GM10248 (cell line): ENCODE measurements at regions not wholly inside any gene's neighbourhood (a gene's known extent, or its start where the extent isn't known, plus 50 kb on each side); places are given as distances from the start of the nearest gene placed in this dataset.

Experiments used
- CTCF ChIA-PET: fragments of 300-600 bp; sonication (Branson Sonifier 250); formaldehyde crosslinking; extraction: SDS; loops from one replicate; lab custom pipeline; 2021; ENCODE audit warnings: antibody characterized with exemption; lab: Yijun Ruan, JAX
- POLR2A ChIA-PET: fragments of 350-650 bp; sonication (Branson Sonifier 250); formaldehyde crosslinking; extraction: SDS; loops from one replicate; lab custom pipeline; 2020; ENCODE audit warnings: antibody characterized with exemption; lab: Yijun Ruan, JAX
- DNase-seq: peaks from one replicate; pipeline ENCODE4 v3.0.0; 2012; ENCODE audit errors: extremely low spot score
- TF ChIP-seq, protein P1 (sequence below): IDR thresholded peaks from 2 replicates; pipeline ENCODE4 v1.5.1; 2012; ENCODE audit warnings: mild to moderate bottlenecking, low read depth; ENCODE audit errors: extremely low read depth, missing control alignments, control extremely low read depth

DNA sequence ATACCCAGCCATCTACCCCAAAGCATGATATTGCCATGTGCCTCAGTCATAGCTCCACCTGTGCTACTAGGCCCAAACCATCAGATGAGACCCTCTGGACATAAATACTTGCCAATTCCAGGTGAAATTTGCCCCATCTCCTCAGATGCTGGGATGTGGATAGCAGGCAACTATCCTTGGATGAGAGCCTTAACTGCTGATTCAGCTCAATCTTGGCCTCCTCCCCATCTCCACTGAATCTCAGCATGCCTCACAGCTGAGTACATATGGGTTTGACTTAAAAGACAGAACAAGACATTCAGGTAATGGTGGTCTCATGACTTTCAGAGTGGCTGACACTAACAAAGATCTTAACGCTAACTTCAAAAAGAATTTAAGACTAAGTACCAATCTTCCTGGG is 50.8 kb upstream of the KLHL13 start:
- POLR2A ChIA-PET, result no interaction called here
- TF ChIP-seq, protein P1, sequence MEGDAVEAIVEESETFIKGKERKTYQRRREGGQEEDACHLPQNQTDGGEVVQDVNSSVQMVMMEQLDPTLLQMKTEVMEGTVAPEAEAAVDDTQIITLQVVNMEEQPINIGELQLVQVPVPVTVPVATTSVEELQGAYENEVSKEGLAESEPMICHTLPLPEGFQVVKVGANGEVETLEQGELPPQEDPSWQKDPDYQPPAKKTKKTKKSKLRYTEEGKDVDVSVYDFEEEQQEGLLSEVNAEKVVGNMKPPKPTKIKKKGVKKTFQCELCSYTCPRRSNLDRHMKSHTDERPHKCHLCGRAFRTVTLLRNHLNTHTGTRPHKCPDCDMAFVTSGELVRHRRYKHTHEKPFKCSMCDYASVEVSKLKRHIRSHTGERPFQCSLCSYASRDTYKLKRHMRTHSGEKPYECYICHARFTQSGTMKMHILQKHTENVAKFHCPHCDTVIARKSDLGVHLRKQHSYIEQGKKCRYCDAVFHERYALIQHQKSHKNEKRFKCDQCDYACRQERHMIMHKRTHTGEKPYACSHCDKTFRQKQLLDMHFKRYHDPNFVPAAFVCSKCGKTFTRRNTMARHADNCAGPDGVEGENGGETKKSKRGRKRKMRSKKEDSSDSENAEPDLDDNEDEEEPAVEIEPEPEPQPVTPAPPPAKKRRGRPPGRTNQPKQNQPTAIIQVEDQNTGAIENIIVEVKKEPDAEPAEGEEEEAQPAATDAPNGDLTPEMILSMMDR, result no peak
- CTCF ChIA-PET, result interaction anchor here (1.1 kb wide), 1 partner anchor 9 kb away, joined by 3 read pairs; no protein-coding TSS in a partner anchor
- DNase-seq, result no peak

GRCh38 chrX:118171356-118171755 is 54.7 kb upstream of the KLHL13 start:
- TF ChIP-seq, protein P1, result no peak
- ChIA-PET POLR2A (no interaction called here), CTCF (interaction anchor here (3.1 kb wide), 1 partner anchor 11 kb away, joined by 8 read pairs; no protein-coding TSS in a partner anchor)
- DNase-seq, result no peak

DNA sequence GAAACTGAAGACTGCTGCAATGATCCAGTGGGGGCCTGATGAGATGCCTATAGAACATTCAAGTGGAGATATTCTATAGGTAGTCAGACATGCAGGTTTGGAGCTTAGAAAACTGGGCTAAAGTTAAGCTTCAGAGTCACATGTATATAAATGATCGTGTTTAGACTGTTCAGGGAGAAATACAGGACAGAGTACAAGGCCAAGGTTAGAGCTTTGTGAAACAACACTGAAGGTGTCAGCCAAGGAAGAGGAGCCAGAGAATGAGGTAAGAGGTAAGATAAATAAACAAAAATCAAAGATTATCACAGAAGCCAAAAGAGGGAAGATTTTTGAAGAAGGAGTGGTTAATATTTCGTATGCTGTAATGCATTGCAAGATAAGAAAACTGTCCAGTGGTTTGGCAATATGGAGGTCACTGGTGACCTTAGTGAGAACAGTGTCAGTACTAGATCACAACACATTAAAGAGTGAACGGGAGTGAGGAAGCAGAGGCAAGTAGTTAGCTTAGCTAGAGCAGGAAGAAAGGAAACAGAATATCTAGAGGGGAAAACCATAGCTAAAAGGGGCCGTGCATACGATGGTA is 58.0 kb upstream of the KLHL13 start:
- POLR2A ChIA-PET, result no interaction called here
- CTCF ChIA-PET, result no interaction called here
- TF ChIP-seq, protein P1, result no peak
- DNase-seq, result no peak

DNA sequence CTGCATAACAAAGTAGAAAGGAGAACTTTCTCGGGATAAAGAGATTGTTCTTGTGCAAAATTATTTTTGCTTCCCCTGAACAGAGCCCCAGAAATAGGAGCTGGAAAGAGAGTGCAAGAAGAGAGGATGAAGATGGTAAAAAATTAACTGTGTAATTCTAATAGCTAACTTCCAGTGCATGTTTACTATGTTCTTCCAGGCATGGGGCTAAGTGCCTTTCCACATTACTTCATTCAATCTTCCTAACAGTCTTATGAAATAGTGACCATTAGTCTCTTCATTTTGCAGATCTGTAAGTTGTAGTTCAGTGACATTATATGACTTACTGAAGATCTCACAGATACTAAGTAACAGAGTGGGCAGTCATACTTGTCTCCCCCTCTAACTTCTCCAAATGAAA is 61.1 kb upstream of the KLHL13 start:
- TF ChIP-seq, protein P1, result no peak
- no peak for DNase-seq
- CTCF ChIA-PET, result no interaction called here
- POLR2A ChIA-PET, result no interaction called here

- POLR2A ChIA-PET, result no interaction called here
- DNase-seq, result no peak
- CTCF ChIA-PET, result interaction anchor here (1.3 to 3.3 kb wide), 2 partner anchors 10 to 12 kb away, joined by 4 to 9 read pairs; no protein-coding TSS in a partner anchor
- TF ChIP-seq, protein P1, result no peak
Measured at GRCh38 chrX:118178450-118178849, 61.8 kb upstream of the KLHL13 start.

DNA sequence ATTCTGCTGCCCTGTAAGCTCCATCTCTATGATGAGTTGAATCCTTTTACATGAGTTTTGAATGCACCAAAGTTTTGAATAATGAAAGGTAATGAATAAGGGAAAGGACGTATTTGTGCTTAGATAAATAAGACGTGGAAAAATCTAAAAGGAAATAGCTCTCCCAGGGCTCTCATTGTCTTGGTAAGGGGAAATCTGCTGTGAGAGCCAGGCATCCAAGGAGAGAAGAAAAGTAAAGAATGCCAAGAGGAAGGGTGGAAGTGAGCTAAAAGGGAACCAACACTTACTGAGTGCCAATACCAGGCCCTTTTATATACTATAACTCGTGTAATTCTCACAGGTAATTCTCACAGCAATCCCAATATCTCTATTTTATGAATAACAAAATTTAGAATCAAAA is 62.6 kb upstream of the KLHL13 start:
- TF ChIP-seq, protein P1, result no peak
- ChIA-PET POLR2A (no interaction called here), CTCF (interaction anchor here (1.3 to 3.3 kb wide), 2 partner anchors 10 to 13 kb away, joined by 4 to 9 read pairs; no protein-coding TSS in a partner anchor)
- DNase-seq, result no peak

DNA sequence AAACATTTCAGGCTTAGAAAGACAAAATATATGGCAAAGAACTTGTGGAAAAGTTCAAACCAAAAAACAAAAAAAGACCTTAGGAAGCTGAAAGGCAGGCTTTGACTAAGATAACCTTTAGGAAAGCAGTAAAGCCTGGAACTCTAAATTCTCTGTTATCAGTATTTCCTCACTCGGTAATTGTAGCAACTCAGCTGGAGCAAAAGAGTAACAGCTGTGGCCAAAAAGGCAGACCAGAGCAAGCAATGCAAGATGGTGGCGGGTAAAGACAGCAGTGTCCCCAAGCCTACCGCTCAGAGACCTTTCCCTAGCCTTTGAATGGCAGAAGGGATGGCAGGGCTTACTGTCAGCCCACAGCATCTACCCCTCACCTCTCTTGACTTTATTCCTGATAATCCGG is 63.1 kb upstream of the KLHL13 start:
- DNase-seq, result no peak
- ChIA-PET POLR2A (no interaction called here), CTCF (interaction anchor here (1.3 to 3.3 kb wide), 2 partner anchors 9 to 14 kb away, joined by 4 to 9 read pairs; no protein-coding TSS in a partner anchor)
- TF ChIP-seq, protein P1, result no peak
